Activated CD4-positive, alpha-beta memory T cell treated with anti-CD3 and anti-CD28 coated beads, Interleukin-2, amount 10 ng/mL, durations not matched to agents 7 days and 5 days (primary cell): ENCODE measurements at regions not wholly inside any gene's neighbourhood (a gene's known extent, or its start where the extent isn't known, plus 50 kb on each side); places are given as distances from the start of the nearest gene placed in this dataset.

Experiments
- CTCF ChIA-PET: fragments of 350-600 bp; sonication (Branson Sonifier 250); formaldehyde crosslinking; loops from one replicate; lab custom pipeline; 2021; ENCODE audit warnings: antibody characterized with exemption, inconsistent platforms; lab: Charles Lee
- POLR2A ChIA-PET: fragments of 350-600 bp; sonication (Branson Sonifier 250); formaldehyde crosslinking; loops from one replicate; lab custom pipeline; 2021; ENCODE audit warnings: antibody characterized with exemption; lab: Charles Lee
- DNase-seq: peaks from one replicate; pipeline ENCODE4 v3.0.0-alpha.2; 2020
- H3K27ac Mint-ChIP-seq: one replicate; pipeline ENCODE4 v1.8.0; 2021; ENCODE audit warnings: mild to moderate bottlenecking, mixed read lengths
- H3K27me3 Mint-ChIP-seq: one replicate; pipeline ENCODE4 v1.8.0; 2021; ENCODE audit warnings: mixed read lengths
- H3K36me3 Mint-ChIP-seq: one replicate; pipeline ENCODE4 v1.8.0; 2021; ENCODE audit warnings: low read depth, mixed read lengths
- H3K4me1 Mint-ChIP-seq: one replicate; pipeline ENCODE4 v1.8.0; 2021; ENCODE audit warnings: mixed read lengths
- H3K4me3 Mint-ChIP-seq: one replicate; pipeline ENCODE4 v1.8.0; 2021; ENCODE audit warnings: mild to moderate bottlenecking, mixed read lengths
- H3K9me3 Mint-ChIP-seq: one replicate; pipeline ENCODE4 v1.8.0; 2021; ENCODE audit warnings: mixed read lengths

DNA sequence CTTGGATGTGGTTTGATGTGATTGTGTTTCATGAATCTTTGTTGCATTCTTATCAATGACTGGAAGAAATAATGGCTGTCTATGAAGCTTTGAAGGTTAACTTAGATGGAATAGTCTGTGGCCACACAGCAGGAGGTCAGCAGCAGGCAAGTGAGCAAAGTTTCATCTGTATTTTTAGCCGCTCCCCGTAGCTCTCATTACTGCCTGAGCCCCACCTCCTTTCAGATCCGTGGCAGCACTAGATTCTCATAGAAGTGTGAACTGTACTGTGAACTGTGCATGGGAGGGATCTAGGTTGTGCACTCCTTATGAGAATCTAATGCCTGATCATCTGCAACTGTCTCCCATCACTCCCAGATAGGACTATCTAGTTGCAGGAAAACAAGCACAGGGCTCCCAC, 660.2 kb downstream of the EPHA7 start:
- no peaks in the 10 kb centered on the region for H3K36me3 Mint-ChIP-seq
- no peak overlapping the region for H3K27ac Mint-ChIP-seq

DNA sequence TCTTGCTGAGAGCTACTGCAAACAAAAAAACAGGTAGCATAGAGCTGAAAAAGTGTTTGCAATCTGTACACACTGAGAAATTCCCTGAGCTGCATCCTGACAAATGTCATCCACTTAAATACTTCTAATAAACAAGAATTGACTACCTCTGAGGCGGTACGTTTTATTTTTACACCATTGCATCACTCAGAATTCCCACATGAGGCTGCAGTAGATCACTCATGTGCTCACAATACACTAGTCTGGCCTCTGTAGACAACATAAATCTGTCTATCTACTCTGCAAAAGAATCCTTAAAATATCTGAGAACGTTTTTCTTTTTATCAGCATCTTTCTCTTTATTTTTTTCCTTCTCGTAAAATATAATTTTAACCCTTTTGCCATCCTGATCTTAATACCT, 661.4 kb downstream of the EPHA7 start:
- no peak for DNase-seq
- no peaks in the 10 kb centered on the region for H3K36me3 Mint-ChIP-seq
- no peak overlapping the region for H3K27ac Mint-ChIP-seq
- CTCF ChIA-PET = no interaction called here
- POLR2A ChIA-PET = no interaction called here
- no peak overlapping the region for H3K4me3 Mint-ChIP-seq
- H3K4me1 Mint-ChIP-seq = no peaks in the 10 kb centered on the region
- H3K27me3 Mint-ChIP-seq = no peaks in the 10 kb centered on the region
- peaks cover 2% of the 10 kb centered on the region for H3K9me3 Mint-ChIP-seq

More for the DNA sequence above, 660.2 kb downstream of the EPHA7 start:
- H3K27me3 Mint-ChIP-seq = no peaks in the 10 kb centered on the region
- ChIA-PET CTCF (no interaction called here), POLR2A (no interaction called here)
- no peak for DNase-seq
- H3K4me3 Mint-ChIP-seq = no peak overlapping the region
- no peaks in the 10 kb centered on the region for H3K4me1 Mint-ChIP-seq
- no peaks in the 10 kb centered on the region for H3K9me3 Mint-ChIP-seq

DNA sequence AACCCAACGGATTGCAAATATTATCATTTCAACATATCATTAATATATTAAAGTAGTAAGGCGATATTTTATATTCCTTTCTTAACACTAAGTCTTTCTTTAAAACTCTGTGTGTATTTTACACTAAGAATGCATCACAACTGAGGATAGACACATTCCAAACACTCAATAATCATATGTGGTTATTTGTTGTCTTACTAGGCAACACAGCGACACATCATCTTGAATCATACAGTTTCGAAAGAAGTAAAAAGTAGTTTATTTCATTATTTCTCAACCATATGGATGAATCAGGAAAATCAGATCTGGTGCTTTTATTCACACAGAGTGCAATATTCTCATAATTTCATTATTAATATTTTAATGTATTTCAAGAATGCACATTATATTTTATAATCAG, 662.4 kb downstream of the EPHA7 start:
- peaks cover 9% of the 10 kb centered on the region for H3K9me3 Mint-ChIP-seq
- no peaks in the 10 kb centered on the region for H3K4me1 Mint-ChIP-seq
- ChIA-PET CTCF (no interaction called here), POLR2A (no interaction called here)
- H3K27ac Mint-ChIP-seq = no peak overlapping the region
- no peaks in the 10 kb centered on the region for H3K36me3 Mint-ChIP-seq
- H3K27me3 Mint-ChIP-seq = no peaks in the 10 kb centered on the region
- no peak overlapping the region for H3K4me3 Mint-ChIP-seq
- DNase-seq = no peak

GRCh38 chr6:92753956-92754355, 665.4 kb downstream of the EPHA7 start:
- POLR2A ChIA-PET = no interaction called here
- Mint-ChIP-seq H3K9me3 (peaks cover 10% of the 10 kb centered on the region), H3K27me3 (no peaks in the 10 kb centered on the region), H3K36me3 (no peaks in the 10 kb centered on the region), H3K4me1 (no peaks in the 10 kb centered on the region), H3K4me3 (no peak overlapping the region), H3K27ac (no peak overlapping the region)
- CTCF ChIA-PET = no interaction called here
- DNase-seq = no peak

DNA sequence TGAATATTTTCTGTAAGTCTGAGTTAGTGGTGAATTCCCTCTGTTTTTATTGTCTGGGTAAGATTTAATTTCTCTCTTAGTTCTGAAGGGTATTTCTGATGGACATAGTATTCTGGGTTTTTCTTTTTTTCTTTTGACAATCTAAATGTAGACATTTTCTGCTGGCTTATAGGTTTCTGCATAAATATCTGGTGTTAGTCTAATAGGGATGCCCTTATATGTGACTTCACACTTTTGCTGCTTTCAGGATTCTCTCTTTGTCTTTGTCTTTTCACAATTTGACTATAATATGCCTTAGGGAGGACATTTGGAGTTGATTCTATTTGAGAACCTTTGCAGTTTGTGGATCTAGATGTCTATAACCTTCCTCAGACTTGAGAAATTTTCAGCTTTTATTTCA, 667.2 kb downstream of the EPHA7 start:
- no peaks in the 10 kb centered on the region for H3K27me3 Mint-ChIP-seq
- ChIA-PET POLR2A (no interaction called here), CTCF (no interaction called here)
- DNase-seq = no peak
- H3K36me3 Mint-ChIP-seq = no peaks in the 10 kb centered on the region
- no peaks in the 10 kb centered on the region for H3K4me1 Mint-ChIP-seq
- H3K9me3 Mint-ChIP-seq = peaks cover 10% of the 10 kb centered on the region
- H3K27ac Mint-ChIP-seq = no peak overlapping the region
- H3K4me3 Mint-ChIP-seq = no peak overlapping the region

- Mint-ChIP-seq H3K27me3 (no peaks in the 10 kb centered on the region), H3K4me1 (no peaks in the 10 kb centered on the region), H3K4me3 (no peak overlapping the region), H3K9me3 (peaks cover 10% of the 10 kb centered on the region), H3K36me3 (no peaks in the 10 kb centered on the region), H3K27ac (no peak overlapping the region)
- CTCF ChIA-PET = no interaction called here
- DNase-seq = no peak
- POLR2A ChIA-PET = no interaction called here
Observed at GRCh38 chr6:92748131-92748530, 671.2 kb downstream of the EPHA7 start.

- CTCF ChIA-PET = no interaction called here
Observed at GRCh38 chr6:92737983-92738382, 681.4 kb downstream of the EPHA7 start.

DNA sequence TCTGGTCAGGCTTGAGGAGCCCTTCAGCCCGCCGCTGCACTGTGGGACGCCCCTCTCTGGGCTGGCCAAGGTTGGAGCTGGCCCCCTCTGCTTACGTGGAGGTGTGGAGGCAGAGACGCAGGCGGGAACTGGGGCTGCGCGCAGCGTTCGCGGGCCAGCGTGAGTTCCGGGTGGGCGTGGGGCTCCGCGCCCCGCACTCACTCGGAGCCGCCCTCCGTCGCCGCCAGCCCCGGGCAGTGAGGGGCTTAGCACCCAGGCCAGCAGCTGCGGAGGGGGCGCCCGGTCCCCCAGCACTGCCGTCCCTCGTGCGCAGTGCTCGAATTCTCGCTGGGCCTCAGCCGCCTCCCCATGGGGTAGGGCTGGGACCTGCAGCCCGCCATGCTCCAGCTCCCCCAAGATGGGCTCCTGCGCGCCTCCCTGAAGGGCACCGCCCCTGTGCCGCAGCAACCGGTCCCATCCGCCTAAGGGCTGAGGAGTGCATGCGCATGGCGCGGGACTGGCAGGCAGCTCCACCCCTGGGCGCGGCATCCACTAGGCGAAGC, 695.9 kb downstream of the EPHA7 start:
- CTCF ChIA-PET = no interaction called here
- Mint-ChIP-seq H3K36me3 (no peaks in the 10 kb centered on the region), H3K27me3 (no peaks in the 10 kb centered on the region), H3K4me1 (no peaks in the 10 kb centered on the region), H3K4me3 (no peak overlapping the region), H3K9me3 (peaks cover 16% of the 10 kb centered on the region), H3K27ac (no peak overlapping the region)
- POLR2A ChIA-PET = no interaction called here
- no peak for DNase-seq

More at GRCh38 chr6:92737983-92738382, 681.4 kb downstream of the EPHA7 start:
- Mint-ChIP-seq H3K9me3 (peaks cover 11% of the 10 kb centered on the region), H3K36me3 (no peaks in the 10 kb centered on the region), H3K4me3 (no peak overlapping the region), H3K27ac (no peak overlapping the region), H3K4me1 (no peaks in the 10 kb centered on the region), H3K27me3 (no peaks in the 10 kb centered on the region)
- no peak for DNase-seq
- POLR2A ChIA-PET = no interaction called here

DNA sequence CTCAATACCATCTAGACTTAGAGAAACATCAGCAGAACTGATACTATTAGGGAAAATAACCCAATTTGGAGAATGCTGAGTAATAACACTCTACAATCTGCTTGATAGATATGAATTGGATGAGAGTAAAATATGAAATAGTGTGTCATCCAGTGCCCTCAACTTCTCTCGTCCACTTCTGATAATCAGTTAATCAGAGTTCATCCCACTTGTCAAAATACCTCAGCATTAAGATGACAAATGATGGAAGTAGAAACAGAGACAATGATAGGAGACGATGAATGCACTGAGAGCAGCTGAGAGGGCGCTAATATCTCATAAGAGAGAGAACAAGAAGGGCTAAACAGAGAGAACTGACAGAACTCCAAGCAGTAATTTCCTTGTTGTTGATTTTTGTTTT, 699.6 kb downstream of the EPHA7 start:
- no peaks in the 10 kb centered on the region for H3K27me3 Mint-ChIP-seq

DNA sequence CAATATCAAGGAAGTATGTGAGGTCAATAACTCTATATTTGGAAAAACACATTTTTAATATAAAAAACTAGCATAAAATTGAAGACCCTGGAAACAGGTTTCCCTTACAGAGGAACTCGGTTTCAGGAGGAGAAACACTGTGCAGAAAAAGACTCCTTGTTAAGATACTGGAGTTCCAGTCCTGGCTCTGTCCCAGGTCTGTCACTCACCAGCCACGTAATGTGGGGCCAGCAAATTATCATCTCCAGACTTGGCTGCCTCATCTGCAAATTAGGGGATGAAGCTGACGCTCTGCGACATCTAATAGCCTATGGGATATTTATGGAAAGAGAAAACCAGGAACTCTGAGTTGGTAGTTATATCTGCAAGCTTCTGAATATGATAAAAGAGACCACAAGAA, 702.7 kb downstream of the EPHA7 start:
- POLR2A ChIA-PET = no interaction called here
- no peak overlapping the region for H3K4me3 Mint-ChIP-seq
- no peaks in the 10 kb centered on the region for H3K4me1 Mint-ChIP-seq
- no peaks in the 10 kb centered on the region for H3K27me3 Mint-ChIP-seq
- peaks cover 7% of the 10 kb centered on the region for H3K9me3 Mint-ChIP-seq
- H3K36me3 Mint-ChIP-seq = no peaks in the 10 kb centered on the region
- no peak overlapping the region for H3K27ac Mint-ChIP-seq
- CTCF ChIA-PET = no interaction called here
- DNase-seq = no peak

More for the DNA sequence above, 699.6 kb downstream of the EPHA7 start:
- ChIA-PET CTCF (no interaction called here), POLR2A (no interaction called here)
- Mint-ChIP-seq H3K4me1 (no peaks in the 10 kb centered on the region), H3K4me3 (no peak overlapping the region), H3K27ac (no peak overlapping the region), H3K9me3 (peaks cover 15% of the 10 kb centered on the region), H3K36me3 (no peaks in the 10 kb centered on the region)
- no peak for DNase-seq

DNA sequence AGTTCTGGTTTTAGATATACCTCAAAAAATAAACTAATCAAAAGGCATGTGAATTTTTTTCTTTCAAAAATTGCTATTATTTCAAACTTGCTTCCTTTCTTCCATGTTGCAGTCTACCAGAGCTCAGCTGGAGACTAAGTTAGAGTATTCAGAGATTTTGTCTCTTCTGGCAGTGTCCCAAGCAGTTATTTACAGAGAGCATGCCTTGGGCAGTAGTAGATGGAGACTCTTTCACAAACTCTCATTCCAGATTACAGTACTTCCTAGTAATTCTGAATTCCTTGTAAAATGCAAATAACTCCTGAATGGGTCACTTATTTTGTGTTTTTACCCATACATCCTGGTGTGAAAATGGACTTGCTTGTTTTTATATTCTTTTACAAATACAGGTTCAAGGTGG, 703.4 kb downstream of the EPHA7 start:
- ChIA-PET CTCF (no interaction called here), POLR2A (no interaction called here)
- Mint-ChIP-seq H3K36me3 (no peaks in the 10 kb centered on the region), H3K4me3 (no peak overlapping the region), H3K4me1 (no peaks in the 10 kb centered on the region), H3K9me3 (peaks cover 7% of the 10 kb centered on the region), H3K27me3 (no peaks in the 10 kb centered on the region), H3K27ac (no peak overlapping the region)
- DNase-seq = no peak

GRCh38 chr6:92714346-92714745, 705.0 kb downstream of the EPHA7 start:
- no peaks in the 10 kb centered on the region for H3K27me3 Mint-ChIP-seq
- ChIA-PET CTCF (no interaction called here), POLR2A (no interaction called here)
- H3K4me1 Mint-ChIP-seq = no peaks in the 10 kb centered on the region
- H3K4me3 Mint-ChIP-seq = no peak overlapping the region
- no peaks in the 10 kb centered on the region for H3K36me3 Mint-ChIP-seq
- H3K27ac Mint-ChIP-seq = no peak overlapping the region
- H3K9me3 Mint-ChIP-seq = peaks cover 2% of the 10 kb centered on the region
- no peak for DNase-seq

DNA sequence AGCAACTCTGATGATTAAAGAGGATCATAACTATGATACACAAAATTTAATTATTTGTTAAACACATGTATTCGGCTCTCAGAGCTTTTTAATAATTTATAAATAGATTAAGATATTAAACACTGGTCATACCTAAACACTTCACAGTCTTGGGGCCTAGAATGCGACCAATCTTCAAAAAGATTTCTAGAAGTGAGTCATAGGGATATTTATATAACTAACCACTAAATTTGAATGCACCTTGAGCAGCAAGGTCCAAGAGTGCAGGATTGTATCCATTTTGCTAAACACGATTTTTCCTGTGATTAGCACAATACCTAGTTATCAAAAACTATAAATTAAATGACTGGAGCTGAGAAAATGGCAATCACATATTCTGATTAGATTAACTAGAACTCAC, 709.3 kb downstream of the EPHA7 start:
- Mint-ChIP-seq H3K4me1 (no peaks in the 10 kb centered on the region), H3K4me3 (no peak overlapping the region), H3K36me3 (no peaks in the 10 kb centered on the region), H3K27me3 (no peaks in the 10 kb centered on the region), H3K9me3 (no peaks in the 10 kb centered on the region), H3K27ac (no peak overlapping the region)
- DNase-seq = no peak
- ChIA-PET POLR2A (no interaction called here), CTCF (no interaction called here)

DNA sequence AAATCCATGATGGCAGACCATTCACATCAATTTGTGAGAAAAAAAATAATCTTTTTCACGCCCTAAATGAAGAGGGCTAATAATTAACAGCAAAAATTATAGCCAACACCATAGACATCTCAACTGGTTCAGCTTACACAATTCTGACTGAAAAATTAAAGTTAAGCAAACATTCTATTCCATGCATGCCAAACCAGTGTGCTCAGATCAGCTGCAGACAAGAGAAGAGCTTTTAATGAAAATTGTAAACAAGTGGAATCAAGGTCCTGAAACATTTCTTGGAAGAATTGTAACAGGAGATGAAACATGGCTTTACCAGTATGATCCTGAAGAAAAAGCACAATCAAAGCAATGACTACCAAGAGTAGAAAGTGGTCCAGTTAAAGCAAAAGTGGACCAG, 710.4 kb downstream of the EPHA7 start:
- POLR2A ChIA-PET = no interaction called here

More for the DNA sequence above, 710.4 kb downstream of the EPHA7 start:
- CTCF ChIA-PET = no interaction called here
- Mint-ChIP-seq H3K4me3 (no peak overlapping the region), H3K27ac (no peak overlapping the region), H3K4me1 (no peaks in the 10 kb centered on the region), H3K27me3 (no peaks in the 10 kb centered on the region), H3K9me3 (no peaks in the 10 kb centered on the region), H3K36me3 (no peaks in the 10 kb centered on the region)
- DNase-seq = no peak
